Keratinocyte (primary cell): ENCODE measurements at regions not wholly inside any gene's neighbourhood (a gene's known extent, or its start where the extent isn't known, plus 50 kb on each side); places are given as distances from the start of the nearest gene placed in this dataset.

Experiments used
- EZH2 ChIP-seq: IDR thresholded peaks from one replicate; pipeline ENCODE4 v1.6.1; 2012; ENCODE audit warnings: inconsistent platforms, mild to moderate bottlenecking, low read length, moderate library complexity
- TF ChIP-seq, protein P1 (sequence below), 3 experiments: IDR thresholded peaks in 1 of 3; conservative IDR thresholded peaks in 1 of 3; optimal IDR thresholded peaks in 1 of 3; 2 replicates in 2 of 3; 3 replicates in 1 of 3; pipeline versions ENCODE3 to v1.5.1; 2011; ENCODE audit warnings: low read length in 3 of 3, mild to moderate bottlenecking in 3 of 3, moderate library complexity in 2 of 3, control low read depth in 1 of 3, inconsistent platforms in 1 of 3; ENCODE audit not compliant: insufficient read depth in 2 of 3; ENCODE audit errors: extremely low read depth in 1 of 3

GRCh38 chr5:92927291-92927778 is 653.7 kb downstream of the NR2F1-AS1 start:
- no peak for TF ChIP-seq EZH2
- TF ChIP-seq, protein P1, sequence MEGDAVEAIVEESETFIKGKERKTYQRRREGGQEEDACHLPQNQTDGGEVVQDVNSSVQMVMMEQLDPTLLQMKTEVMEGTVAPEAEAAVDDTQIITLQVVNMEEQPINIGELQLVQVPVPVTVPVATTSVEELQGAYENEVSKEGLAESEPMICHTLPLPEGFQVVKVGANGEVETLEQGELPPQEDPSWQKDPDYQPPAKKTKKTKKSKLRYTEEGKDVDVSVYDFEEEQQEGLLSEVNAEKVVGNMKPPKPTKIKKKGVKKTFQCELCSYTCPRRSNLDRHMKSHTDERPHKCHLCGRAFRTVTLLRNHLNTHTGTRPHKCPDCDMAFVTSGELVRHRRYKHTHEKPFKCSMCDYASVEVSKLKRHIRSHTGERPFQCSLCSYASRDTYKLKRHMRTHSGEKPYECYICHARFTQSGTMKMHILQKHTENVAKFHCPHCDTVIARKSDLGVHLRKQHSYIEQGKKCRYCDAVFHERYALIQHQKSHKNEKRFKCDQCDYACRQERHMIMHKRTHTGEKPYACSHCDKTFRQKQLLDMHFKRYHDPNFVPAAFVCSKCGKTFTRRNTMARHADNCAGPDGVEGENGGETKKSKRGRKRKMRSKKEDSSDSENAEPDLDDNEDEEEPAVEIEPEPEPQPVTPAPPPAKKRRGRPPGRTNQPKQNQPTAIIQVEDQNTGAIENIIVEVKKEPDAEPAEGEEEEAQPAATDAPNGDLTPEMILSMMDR (optimal IDR thresholded peaks at IDR 0.05 in 1 of 3, IDR thresholded peaks at IDR 0.05 in 1 of 3, conservative IDR thresholded peaks at IDR 0.05 in 1 of 3; ENCODE audit: extremely low read depth in 1 of 3, insufficient read depth in 2 of 3, low read length in 3 of 3) = no peak
